ENCODE measurements at regions not wholly inside any gene's neighbourhood (a gene's known extent, or its start where the extent isn't known, plus 50 kb on each side); places are given as distances from the start of the nearest gene placed in this dataset.

GRCh38 chr3:8445861-8446260 is 55.8 kb upstream of the LMCD1 start:
- no peak for TF ChIP-seq BCL3 (IDR thresholded peaks at IDR 0.05; ENCODE audit: borderline replicate concordance, insufficient read depth, low read depth, low read length, poor library complexity, severe bottlenecking)
- TF ChIP-seq HSF1 (IDR thresholded peaks at IDR 0.05; ENCODE audit: low read depth, low read length) = no peak
- Histone ChIP-seq H3K4me1 (ENCODE audit: control insufficient read depth, insufficient read depth, low read length) (no peaks in the 10 kb centered on the region), H4K20me1 (ENCODE audit: control insufficient read depth, insufficient read depth) (no peaks in the 10 kb centered on the region), H3K9ac (ENCODE audit: control insufficient read depth, insufficient read depth, low read length) (no peak overlapping the region), H2AFZ (ENCODE audit: control insufficient read depth, low read depth, low read length) (no peak overlapping the region), H3K36me3 (ENCODE audit: control insufficient read depth in 2 of 2, insufficient read depth in 2 of 2, low read length in 1 of 2) (no peaks in the 10 kb centered on the region), H3K4me3 (no peak overlapping the region), H3K79me2 (ENCODE audit: control insufficient read depth, insufficient read depth, low read length) (no peaks in the 10 kb centered on the region), H3K4me2 (ENCODE audit: control insufficient read depth, insufficient read depth) (no peak overlapping the region), H3K9me3 (replicated peaks; ENCODE audit: control insufficient read depth, insufficient read depth, low read length) (no peaks in the 10 kb centered on the region), H3K27me3 (replicated peaks in 1 of 2; ENCODE audit: control insufficient read depth in 2 of 2, insufficient read depth in 2 of 2, low read length in 1 of 2) (no peaks in the 10 kb centered on the region; a peak in 2 of 4 replicates), H3K27ac (ENCODE audit: control insufficient read depth, insufficient read depth) (no peak overlapping the region)
- ChIA-PET CTCF (interaction anchor here (0.9 to 2.4 kb wide), 3 partner anchors 124 to 176 kb away, joined by 3 to 6 read pairs (median 3); no protein-coding TSS in a partner anchor), SMC1A (ENCODE audit: uncharacterized antibody, unreplicated experiment) (interaction anchor here (0.7 to 2.9 kb wide), 2 partner anchors 14 to 176 kb away, joined by 3 to 10 read pairs; no protein-coding TSS in a partner anchor), POLR2A (no interaction called here), RAD21 (ENCODE audit: unreplicated experiment) (no interaction called here)
- DNase-seq (ENCODE audit: low read depth, low spot score) = no peak
- no TSS peak for BruUV-seq (replicated peaks)
- ATAC-seq = no peak
- intact Hi-C loops (cut with micrococcal nuclease; ENCODE audit: unreplicated experiment) (no loop called here), in situ Hi-C loops (cut with MboI) (loop anchor here (5.0 kb wide), 1 partner anchor 176 kb away; no protein-coding TSS in a partner anchor)
- no peak for FAIRE-seq
- 44% methylated on average over 2 of the region's 2 CpGs for WGBS (ENCODE audit: insufficient coverage, insufficient replicate concordance, low lambda C conversion rate, missing lambda C conversion rate)

- no peak for ATAC-seq
- ChIA-PET SMC1A (ENCODE audit: uncharacterized antibody, unreplicated experiment) (no interaction called here), POLR2A (no interaction called here), RAD21 (ENCODE audit: unreplicated experiment) (no interaction called here), CTCF (no interaction called here)
- WGBS (ENCODE audit: insufficient coverage, insufficient replicate concordance, low lambda C conversion rate, missing lambda C conversion rate) = 69% methylated on average over 2 of the region's 2 CpGs
- H3K9me3 ChIP-seq (replicated peaks; ENCODE audit: control insufficient read depth, insufficient read depth, low read length) = no peaks in the 10 kb centered on the region
- H3K4me3 ChIP-seq = no peak overlapping the region
- H3K27me3 ChIP-seq (replicated peaks in 1 of 2; ENCODE audit: control insufficient read depth in 2 of 2, insufficient read depth in 2 of 2, low read length in 1 of 2) = no peaks in the 10 kb centered on the region; a peak in 2 of 4 replicates
- H3K79me2 ChIP-seq (ENCODE audit: control insufficient read depth, insufficient read depth, low read length) = no peaks in the 10 kb centered on the region
- no peak overlapping the region for H3K4me2 ChIP-seq (ENCODE audit: control insufficient read depth, insufficient read depth)
- in situ Hi-C loops (cut with MboI) (loop anchor here (5.0 kb wide), 1 partner anchor 175 kb away; no protein-coding TSS in a partner anchor), intact Hi-C loops (cut with micrococcal nuclease; ENCODE audit: unreplicated experiment) (no loop called here)
- FAIRE-seq = no peak
- no peaks in the 10 kb centered on the region for H3K4me1 ChIP-seq (ENCODE audit: control insufficient read depth, insufficient read depth, low read length)
- BruUV-seq (replicated peaks) = no TSS peak
- no peak for DNase-seq (ENCODE audit: low read depth, low spot score)
- H3K9ac ChIP-seq (ENCODE audit: control insufficient read depth, insufficient read depth, low read length) = no peak overlapping the region
- H4K20me1 ChIP-seq (ENCODE audit: control insufficient read depth, insufficient read depth) = no peaks in the 10 kb centered on the region
- no peaks in the 10 kb centered on the region for H3K36me3 ChIP-seq (ENCODE audit: control insufficient read depth in 2 of 2, insufficient read depth in 2 of 2, low read length in 1 of 2)
- no peak overlapping the region for H2AFZ ChIP-seq (ENCODE audit: control insufficient read depth, low read depth, low read length)
- no peak overlapping the region for H3K27ac ChIP-seq (ENCODE audit: control insufficient read depth, insufficient read depth)
- TF ChIP-seq NR2F1 (conservative IDR thresholded peaks at IDR 0.05) (no peak), PBX3 (IDR thresholded peaks at IDR 0.05; ENCODE audit: insufficient replicate concordance, low read depth, low read length) (no peak), HDAC2 (IDR thresholded peaks at IDR 0.05) (no peak), CTCF (IDR thresholded peaks at IDR 0.05 in 2 of 3, conservative IDR thresholded peaks at IDR 0.05 in 1 of 3; ENCODE audit: control insufficient read depth in 2 of 3, extremely low read depth in 1 of 3, insufficient read depth in 1 of 3, low read depth in 3 of 3, low read length in 3 of 3) (no peak)
Observed at GRCh38 chr3:8446845-8447244, 54.8 kb upstream of the LMCD1 start.
